ENCODE measurements at regions not wholly inside any gene's neighbourhood (a gene's known extent, or its start where the extent isn't known, plus 50 kb on each side); places are given as distances from the start of the nearest gene placed in this dataset.

DNA sequence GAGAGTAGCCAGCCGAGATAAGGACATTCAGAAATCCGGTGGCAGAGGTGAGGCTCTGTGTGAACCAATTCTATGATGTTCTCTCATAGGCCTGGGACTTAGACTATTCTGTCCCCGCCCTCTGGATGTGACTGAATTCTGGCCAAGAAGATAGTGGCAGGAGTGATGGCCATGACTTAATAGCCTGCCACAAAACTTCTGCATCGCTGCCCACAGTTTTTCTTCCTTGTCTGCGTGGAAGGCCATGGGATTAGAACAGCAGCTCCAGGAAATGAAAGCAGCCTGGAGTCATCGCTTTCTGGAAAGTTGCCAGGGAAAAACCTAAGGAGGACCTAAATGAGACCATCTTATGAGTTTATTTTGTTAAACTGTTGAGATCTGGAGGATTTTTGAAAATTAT is 134.7 kb downstream of the F11 start:
- no peak for TF ChIP-seq POLR2A (IDR thresholded peaks at IDR 0.05)
- TF ChIP-seq, protein P1, sequence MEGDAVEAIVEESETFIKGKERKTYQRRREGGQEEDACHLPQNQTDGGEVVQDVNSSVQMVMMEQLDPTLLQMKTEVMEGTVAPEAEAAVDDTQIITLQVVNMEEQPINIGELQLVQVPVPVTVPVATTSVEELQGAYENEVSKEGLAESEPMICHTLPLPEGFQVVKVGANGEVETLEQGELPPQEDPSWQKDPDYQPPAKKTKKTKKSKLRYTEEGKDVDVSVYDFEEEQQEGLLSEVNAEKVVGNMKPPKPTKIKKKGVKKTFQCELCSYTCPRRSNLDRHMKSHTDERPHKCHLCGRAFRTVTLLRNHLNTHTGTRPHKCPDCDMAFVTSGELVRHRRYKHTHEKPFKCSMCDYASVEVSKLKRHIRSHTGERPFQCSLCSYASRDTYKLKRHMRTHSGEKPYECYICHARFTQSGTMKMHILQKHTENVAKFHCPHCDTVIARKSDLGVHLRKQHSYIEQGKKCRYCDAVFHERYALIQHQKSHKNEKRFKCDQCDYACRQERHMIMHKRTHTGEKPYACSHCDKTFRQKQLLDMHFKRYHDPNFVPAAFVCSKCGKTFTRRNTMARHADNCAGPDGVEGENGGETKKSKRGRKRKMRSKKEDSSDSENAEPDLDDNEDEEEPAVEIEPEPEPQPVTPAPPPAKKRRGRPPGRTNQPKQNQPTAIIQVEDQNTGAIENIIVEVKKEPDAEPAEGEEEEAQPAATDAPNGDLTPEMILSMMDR (IDR thresholded peaks at IDR 0.05) = no peak
